ENCODE measurements at regions not wholly inside any gene's neighbourhood (a gene's known extent, or its start where the extent isn't known, plus 50 kb on each side); places are given as distances from the start of the nearest gene placed in this dataset.

GRCh38 chr5:7018198-7018597 lies 305.0 kb downstream of the TENT4A start:
- no peak for DNase-seq

GRCh38 chr5:7018601-7019000 lies 305.4 kb downstream of the TENT4A start:
- DNase-seq, result no peak

DNA sequence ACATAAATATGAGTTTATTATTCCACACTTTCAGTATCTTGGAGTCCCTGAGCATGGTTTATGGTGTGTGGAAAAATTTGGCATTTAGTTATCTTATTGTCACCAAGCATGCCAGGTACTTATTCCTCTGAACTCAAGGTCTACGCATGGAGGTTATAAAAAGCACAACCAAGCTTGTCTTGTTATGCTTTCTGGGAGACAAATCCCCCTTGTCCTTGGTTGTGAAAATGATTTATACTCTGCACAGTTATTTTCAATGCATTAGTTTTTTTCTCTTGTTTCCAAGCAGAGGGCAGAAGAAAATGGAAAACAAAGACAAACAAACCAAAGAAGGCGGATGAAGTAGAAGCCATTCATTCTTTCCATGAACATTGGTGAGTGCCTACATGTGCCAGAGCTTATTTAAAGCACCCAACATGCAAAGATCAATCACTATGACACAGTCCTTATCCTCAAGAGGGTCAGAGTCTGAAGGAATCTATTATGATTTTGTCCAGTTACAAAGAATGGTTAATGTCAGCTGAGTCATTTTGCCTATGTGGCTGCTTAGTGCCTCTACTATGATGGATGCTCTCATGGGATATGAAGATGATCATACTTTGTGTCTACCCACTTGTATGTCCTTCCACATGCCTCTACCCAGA lies 323.1 kb downstream of the TENT4A start:
- no peak for DNase-seq

DNA sequence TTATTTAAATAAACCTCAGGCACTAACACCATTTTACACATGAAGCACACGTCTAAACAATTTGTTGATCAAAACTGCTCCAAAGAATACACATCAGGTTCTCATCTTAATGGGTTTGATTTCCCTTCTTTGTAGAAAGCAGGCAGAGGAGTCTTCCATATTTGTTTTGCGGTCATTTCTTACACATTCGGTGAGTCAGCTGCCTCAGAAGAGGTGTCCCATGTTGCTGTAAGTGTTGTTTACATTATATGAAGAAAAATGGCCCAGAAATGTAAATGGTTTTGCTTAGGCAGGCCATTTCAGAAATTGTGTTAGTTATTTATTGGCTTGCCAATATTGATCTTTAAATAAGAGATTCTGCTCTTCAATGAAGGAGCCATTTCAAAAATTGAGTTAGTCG lies 325.8 kb downstream of the TENT4A start:
- no peak for DNase-seq

DNA sequence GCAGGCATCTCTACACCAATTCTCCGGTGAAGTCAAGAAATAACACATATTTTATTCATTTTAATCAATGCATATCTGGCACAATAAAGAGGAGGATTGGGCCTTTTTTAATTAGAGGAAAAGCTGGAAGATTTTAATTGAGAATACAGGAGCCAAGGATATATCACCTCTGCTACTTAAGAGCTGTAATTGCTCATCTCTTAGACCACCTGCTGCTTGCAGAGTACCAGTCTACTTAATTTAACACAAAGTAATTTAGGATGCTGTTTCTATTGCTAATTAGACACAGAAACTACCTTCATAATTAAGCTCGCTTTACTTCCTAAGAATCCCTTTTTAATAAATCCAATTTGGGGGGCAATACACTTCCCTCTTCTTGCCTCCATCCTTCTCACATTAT lies 326.9 kb downstream of the TENT4A start:
- DNase-seq, result no peak

DNA sequence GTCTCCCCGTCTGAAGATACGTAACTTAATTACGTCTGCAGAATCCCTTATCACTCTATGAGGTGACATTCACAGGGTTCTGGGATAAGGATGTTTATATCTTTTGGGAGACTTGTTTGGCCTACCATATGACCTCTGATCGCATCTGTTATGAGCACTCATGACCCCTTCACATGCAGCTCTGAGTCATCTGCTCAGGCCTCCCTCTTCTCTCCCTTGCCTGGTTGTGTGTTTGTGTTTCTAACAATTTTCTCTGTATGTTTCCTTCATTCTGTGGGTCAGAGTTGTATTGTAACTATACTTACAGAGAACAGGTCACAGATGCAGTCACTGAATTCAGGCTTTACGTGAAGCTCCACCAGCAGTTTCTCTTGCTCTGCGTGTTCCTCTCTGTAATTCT lies 330.6 kb downstream of the TENT4A start:
- no peak for DNase-seq

DNA sequence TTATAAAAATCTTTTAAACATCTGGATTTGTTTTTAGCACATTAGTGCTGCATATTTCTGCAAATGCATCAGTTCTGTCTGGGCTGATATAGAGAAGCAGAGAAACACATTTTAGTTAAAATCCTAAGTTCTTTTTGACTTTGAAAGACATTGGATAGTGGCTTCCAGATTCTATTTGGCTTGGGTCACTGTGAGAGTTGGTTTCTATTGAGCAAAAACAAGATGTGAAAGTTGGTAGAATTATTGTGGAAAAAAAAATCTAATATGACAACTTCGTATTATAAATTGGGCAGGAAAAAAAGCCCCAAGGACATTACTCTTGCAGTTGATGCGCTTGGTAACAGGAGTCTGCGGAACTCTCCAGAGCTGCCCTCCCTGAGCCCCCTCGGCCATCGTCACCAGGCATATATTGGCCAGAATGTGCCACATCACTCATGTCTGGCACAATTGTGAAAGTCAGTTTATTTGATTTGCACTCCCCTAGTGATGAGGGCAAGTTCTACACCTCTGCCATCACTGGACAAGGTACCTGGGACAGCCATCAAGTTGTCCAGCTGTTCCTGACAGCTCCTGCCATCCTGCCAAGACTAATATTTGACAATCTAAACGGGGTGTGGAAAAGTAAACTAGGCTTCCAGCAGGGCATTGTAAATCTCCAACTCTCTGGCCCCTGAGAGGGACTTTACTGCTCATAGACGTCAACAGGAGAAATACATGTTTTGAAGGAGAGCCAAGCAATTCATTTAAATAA lies 334.5 kb downstream of the TENT4A start:
- no peak for DNase-seq

GRCh38 chr5:7050986-7051385 lies 337.8 kb downstream of the TENT4A start:
- DNase-seq, result no peak

GRCh38 chr5:7053125-7053524 lies 339.9 kb downstream of the TENT4A start:
- DNase-seq, result no peak

DNA sequence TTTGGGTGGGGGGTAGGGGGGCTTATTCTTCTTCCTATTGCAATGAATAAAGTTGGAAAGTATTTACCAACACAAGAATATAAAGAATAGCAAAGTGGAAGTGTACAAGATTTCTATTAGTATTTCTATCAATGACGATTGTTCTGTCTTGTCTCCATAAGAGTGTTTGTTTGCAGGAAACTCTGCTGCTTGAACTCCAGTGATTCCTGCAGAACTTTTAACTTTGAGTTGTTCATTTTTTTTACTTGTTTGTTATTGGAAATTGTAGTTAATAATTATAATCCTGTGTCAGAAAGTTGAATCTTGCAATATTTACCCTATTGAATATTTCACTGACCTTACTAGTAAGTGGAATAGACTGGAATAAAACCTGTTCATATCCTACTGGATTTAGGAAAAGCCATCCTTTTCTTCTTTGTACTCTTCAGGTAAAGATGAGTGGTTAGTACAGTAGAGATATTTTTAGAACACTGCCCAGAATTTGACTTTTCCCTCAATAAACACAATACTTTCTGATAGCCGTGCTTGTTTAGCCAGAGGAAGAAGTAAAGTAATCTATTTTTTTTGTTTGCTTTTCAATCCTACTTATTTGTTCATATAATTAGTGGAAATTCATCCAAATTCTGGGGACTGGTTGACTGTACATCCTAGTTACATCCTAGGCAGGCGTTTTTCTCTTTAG lies 340.4 kb downstream of the TENT4A start:
- DNase-seq, result no peak

GRCh38 chr5:7066471-7067235 lies 329.3 kb upstream of the ADCY2 start:
- no peak for DNase-seq

DNA sequence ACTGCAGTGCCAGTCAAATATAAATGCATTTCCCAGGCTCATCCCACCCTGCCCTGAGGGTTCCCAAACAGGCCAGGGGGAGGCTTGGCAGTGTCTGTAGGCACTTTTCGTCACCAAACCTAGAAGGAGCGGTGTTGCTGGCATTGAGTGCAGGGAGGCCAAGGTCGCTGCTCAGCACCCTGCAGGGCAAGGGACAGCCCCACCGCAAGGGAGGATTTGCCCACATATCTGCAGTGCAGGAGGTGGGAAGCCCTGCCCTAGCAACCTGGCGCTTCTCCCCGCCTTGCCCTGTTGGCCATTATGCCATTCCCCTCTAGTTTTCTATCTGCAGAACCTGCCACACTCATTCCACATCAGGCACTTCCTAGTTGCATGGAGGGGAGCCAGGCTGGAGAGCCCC lies 327.8 kb upstream of the ADCY2 start:
- no peak for DNase-seq

GRCh38 chr5:7068899-7069298 lies 327.0 kb upstream of the ADCY2 start:
- no peak for DNase-seq

DNA sequence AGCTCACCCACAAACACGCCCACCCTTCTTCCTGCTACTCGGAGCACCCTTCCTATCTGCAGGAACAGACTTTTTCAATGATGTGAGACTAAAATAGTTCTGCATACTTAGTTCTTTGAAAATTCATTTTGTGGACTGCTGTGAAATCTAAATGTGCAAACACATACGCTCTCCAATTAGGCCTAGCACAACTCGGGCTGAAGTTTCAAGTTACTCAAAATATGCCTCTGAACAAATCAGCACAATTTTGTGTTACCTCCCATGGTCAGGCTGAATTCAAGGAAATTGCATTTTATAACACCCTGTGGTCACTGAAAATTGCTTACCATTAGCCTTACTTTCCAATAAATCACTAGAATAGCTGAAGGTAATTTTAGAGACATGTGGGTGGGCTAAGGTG lies 323.8 kb upstream of the ADCY2 start:
- peak in 1 of 2 donors; percentile 33 for DNase-seq

DNA sequence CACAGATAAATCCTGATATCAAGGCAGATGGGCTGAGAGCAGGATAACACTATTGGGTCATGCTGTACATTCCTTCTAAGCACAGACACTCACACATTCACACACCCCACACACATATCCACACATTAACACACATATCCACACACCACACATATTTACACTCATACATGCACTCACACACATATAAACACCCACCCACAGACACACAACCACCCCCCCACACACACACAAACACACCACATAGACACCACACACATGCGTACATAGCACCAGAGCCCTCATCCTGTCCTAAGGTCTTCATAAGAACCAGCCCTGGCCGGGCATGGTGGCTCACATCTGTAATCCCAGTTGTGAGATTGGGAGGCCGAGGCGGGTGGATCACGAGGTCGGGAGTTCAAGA lies 322.3 kb upstream of the ADCY2 start:
- DNase-seq, result no peak

- no peak for DNase-seq
Measured at GRCh38 chr5:7074176-7074575, 321.8 kb upstream of the ADCY2 start.

- DNase-seq, result no peak
Measured at GRCh38 chr5:7075470-7075869, 320.5 kb upstream of the ADCY2 start.

DNA sequence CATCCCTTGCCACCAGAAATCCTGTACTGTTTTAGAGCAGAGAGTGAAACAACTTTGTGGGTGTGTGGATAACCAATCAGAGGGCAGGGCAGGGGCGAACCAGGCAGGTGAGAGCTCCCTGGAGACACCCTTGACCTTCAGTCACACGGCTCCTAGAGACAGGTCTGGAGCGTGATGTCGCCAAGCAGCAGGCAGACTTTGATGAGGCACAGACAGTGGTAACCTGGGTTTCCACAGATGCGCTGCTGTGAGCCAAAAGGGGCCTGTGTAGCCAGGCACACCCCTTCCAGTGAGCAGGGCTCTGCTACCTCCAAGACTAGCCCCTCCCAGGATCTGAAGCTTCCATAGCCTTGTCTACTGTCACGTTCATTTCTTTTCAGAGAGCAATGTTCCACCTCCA lies 317.8 kb upstream of the ADCY2 start:
- DNase-seq, result no peak

DNA sequence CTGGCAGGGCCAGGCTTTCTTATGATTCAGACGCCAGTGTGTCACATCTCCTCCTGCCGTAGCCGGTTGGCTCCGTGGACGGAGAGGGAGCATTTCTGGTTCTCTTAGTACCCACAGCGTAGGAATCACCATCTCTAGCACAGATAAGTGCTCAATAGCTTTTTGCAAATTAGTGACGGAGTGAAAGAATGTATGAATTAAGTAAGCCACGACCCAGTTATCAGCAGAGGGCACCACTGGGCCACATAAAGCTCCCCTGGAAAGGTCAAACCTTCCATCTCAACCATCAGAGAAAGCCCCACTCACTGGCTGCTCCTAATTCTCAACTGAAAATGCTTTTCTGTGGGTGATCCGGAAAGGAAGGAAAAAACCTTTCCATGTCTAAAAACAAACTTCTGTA lies 317.0 kb upstream of the ADCY2 start:
- no peak for DNase-seq

- DNase-seq, result no peak
Measured at GRCh38 chr5:7080501-7080900, 315.4 kb upstream of the ADCY2 start.

DNA sequence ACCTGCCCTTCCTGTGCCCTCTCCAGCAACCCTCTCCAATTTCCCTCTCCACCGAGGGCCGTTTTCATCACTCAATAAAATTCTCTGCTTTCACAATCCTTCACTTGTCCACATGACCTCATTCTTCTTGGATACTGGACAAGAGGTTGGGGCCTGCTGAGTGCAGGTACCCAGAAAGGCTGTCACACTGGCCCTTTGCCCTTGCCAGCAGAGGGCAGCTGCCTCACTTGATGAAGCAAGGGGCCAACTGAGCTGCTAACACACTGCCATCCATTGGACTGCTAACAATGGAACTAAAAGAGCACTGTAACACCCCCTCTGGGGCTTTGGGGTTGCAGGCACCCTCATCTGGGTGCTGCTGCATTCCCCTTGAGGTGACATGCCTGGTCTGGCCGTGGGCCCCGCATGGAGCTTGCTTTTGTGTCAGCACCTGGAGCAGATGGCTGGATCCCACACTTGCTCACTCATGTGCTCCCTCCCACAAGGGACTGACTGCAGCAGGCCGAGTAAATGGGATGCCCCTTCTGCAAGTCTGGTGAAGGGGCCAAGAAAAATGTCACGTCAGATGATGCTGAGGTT lies 308.1 kb upstream of the ADCY2 start:
- no peak for DNase-seq

- DNase-seq, result no peak
Measured at GRCh38 chr5:7088849-7089248, 307.1 kb upstream of the ADCY2 start.

GRCh38 chr5:7094626-7095025 lies 301.3 kb upstream of the ADCY2 start:
- DNase-seq, result no peak

All from hippocampal formation (tissue), 2 donors.